HEK293 (cell line): ENCODE measurements at regions not wholly inside any gene's neighbourhood (a gene's known extent, or its start where the extent isn't known, plus 50 kb on each side); places are given as distances from the start of the nearest gene placed in this dataset.

Experiments
- GLIS1 ChIP-seq: fragments of 450-650 bp; formaldehyde crosslinking; IDR thresholded peaks from 2 replicates; pipeline ENCODE4 v1.5.1; 2016; ENCODE audit warnings: missing biosample characterization, missing genetic modification characterization
- PRDM1 ChIP-seq: fragments of 450-650 bp; formaldehyde crosslinking; IDR thresholded peaks from 2 replicates; pipeline ENCODE4; 2016; ENCODE audit warnings: missing biosample characterization, missing genetic modification characterization
- PRDM10 ChIP-seq: fragments of 450-650 bp; formaldehyde crosslinking; IDR thresholded peaks from 2 replicates; pipeline ENCODE4 v1.5.1; 2016; ENCODE audit warnings: missing biosample characterization, missing genetic modification characterization
- SETDB1 ChIP-seq: IDR thresholded peaks from one replicate; pipeline ENCODE4 v1.6.1; 2017; ENCODE audit warnings: mild to moderate bottlenecking, low read length, moderate library complexity, mixed read lengths; ENCODE audit not compliant: insufficient read length
- ZBTB10 ChIP-seq: fragments of 450-650 bp; formaldehyde crosslinking; IDR thresholded peaks from 2 replicates; pipeline ENCODE4 v1.5.1; 2016; ENCODE audit warnings: missing biosample characterization, missing genetic modification characterization
- ZBTB11 ChIP-seq: fragments of 450-650 bp; formaldehyde crosslinking; conservative IDR thresholded peaks from 2 replicates; pipeline ENCODE4 v1.5.1; 2016; ENCODE audit warnings: low read depth, missing biosample characterization, missing genetic modification characterization
- ZBTB44 ChIP-seq: fragments of 450-650 bp; IDR thresholded peaks from 2 replicates; pipeline ENCODE4 v1.5.1; 2018; ENCODE audit warnings: missing biosample characterization, mild to moderate bottlenecking, missing genetic modification characterization
- ZBTB48 ChIP-seq: fragments of 450-650 bp; formaldehyde crosslinking; IDR thresholded peaks from 2 replicates; pipeline ENCODE4 v1.5.1; 2016; ENCODE audit warnings: missing biosample characterization, missing genetic modification characterization
- ZNF433 ChIP-seq: fragments of 450-650 bp; formaldehyde crosslinking; IDR thresholded peaks from 2 replicates; pipeline ENCODE4 v1.5.1; 2016; ENCODE audit warnings: missing biosample characterization, missing genetic modification characterization, low read depth
- ZNF449 ChIP-seq: fragments of 450-650 bp; formaldehyde crosslinking; IDR thresholded peaks from 2 replicates; pipeline ENCODE4 v1.5.1; 2017; ENCODE audit warnings: missing biosample characterization, mild to moderate bottlenecking, missing genetic modification characterization, moderate library complexity
- ZNF48 ChIP-seq: fragments of 450-650 bp; formaldehyde crosslinking; IDR thresholded peaks from 2 replicates; pipeline ENCODE4 v1.5.1; 2016; ENCODE audit warnings: missing biosample characterization, missing genetic modification characterization
- ZNF530 ChIP-seq: fragments of 450-650 bp; formaldehyde crosslinking; IDR thresholded peaks from 2 replicates; pipeline ENCODE4 v1.5.1; 2016; ENCODE audit warnings: low read depth, missing biosample characterization, missing genetic modification characterization
- ZNF558 ChIP-seq: fragments of 450-650 bp; formaldehyde crosslinking; IDR thresholded peaks from 2 replicates; pipeline ENCODE4 v1.5.1; 2016; ENCODE audit warnings: missing biosample characterization, missing genetic modification characterization
- ZNF561 ChIP-seq: fragments of 450-650 bp; IDR thresholded peaks from 2 replicates; pipeline ENCODE4 v1.5.1; 2018; ENCODE audit warnings: missing biosample characterization, missing genetic modification characterization, borderline replicate concordance
- ZNF596 ChIP-seq: fragments of 450-650 bp; IDR thresholded peaks from 2 replicates; pipeline ENCODE4 v1.5.0; 2018; ENCODE audit warnings: missing biosample characterization, mild to moderate bottlenecking, missing genetic modification characterization, moderate library complexity
- ZNF645 ChIP-seq: fragments of 450-650 bp; formaldehyde crosslinking; IDR thresholded peaks from 2 replicates; pipeline ENCODE4; 2016; ENCODE audit warnings: missing biosample characterization, missing genetic modification characterization
- ZSCAN18 ChIP-seq: fragments of 450-650 bp; formaldehyde crosslinking; IDR thresholded peaks from 2 replicates; pipeline ENCODE4 v1.5.1; 2016; ENCODE audit warnings: missing biosample characterization, missing genetic modification characterization

GRCh38 chr10:78800006-78800405 is 268.8 kb upstream of the ZMIZ1 start (continued):
- TF ChIP-seq PRDM10 (tag by site-specific recombination) = no peak
- TF ChIP-seq ZNF596 = no peak
- no peak for TF ChIP-seq ZNF558 (tag by site-specific recombination)
- no peak for TF ChIP-seq ZNF449
- no peak for TF ChIP-seq PRDM1 (tag by site-specific recombination)
- no peak for TF ChIP-seq ZNF561 (tag by site-specific recombination)
- TF ChIP-seq SETDB1 = no peak
- TF ChIP-seq ZNF433 (tag by site-specific recombination) = no peak
- no peak for TF ChIP-seq ZBTB48 (tag by site-specific recombination)
- TF ChIP-seq ZNF645 (tag by site-specific recombination) = no peak
- no peak for TF ChIP-seq GLIS1 (tag by site-specific recombination)
- TF ChIP-seq ZNF530 (tag by site-specific recombination) = no peak
- TF ChIP-seq ZBTB10 (tag by site-specific recombination) = no peak
- no peak for TF ChIP-seq ZBTB44
- no peak for TF ChIP-seq ZNF48 (tag by site-specific recombination)
- TF ChIP-seq ZBTB11 (tag by site-specific recombination) = no peak
- TF ChIP-seq ZSCAN18 (tag by site-specific recombination) = no peak
